ENCODE measurements at regions not wholly inside any gene's neighbourhood (a gene's known extent, or its start where the extent isn't known, plus 50 kb on each side); places are given as distances from the start of the nearest gene placed in this dataset.
"Not testable (repeated sequence)": the region's sequence is repeated elsewhere in the genome, so short reads cannot be mapped to it uniquely, and the experiment has no call there.

DNA sequence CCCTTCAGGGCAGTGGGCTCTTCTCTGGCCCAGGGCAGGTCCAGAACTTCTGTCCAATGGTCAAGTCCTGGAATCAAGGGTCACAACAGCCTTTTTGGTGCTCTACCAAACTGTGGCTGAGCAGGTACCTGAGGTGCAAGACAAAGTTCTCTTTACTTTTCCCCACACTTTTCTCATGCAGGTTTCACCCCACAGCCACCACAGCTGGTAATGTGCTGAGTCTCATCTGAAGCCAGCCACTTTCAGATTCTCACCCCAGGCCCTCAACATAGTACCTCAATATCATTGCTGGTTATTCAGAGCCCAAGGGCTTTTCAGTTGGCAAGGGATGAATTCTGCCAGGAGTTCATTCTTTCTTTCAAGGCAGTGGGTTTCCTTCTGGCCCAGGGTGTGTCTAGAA, 426.0 kb downstream of the TECRL start:
- no peak for DNase-seq (ENCODE audit: low read depth)
- H3K4me3 ChIP-seq (ENCODE audit: low read depth, low read length): no peak overlapping the region
- TF ChIP-seq CTCF (conservative IDR thresholded peaks at IDR 0.05; ENCODE audit: low read depth, low read length): no peak

DNA sequence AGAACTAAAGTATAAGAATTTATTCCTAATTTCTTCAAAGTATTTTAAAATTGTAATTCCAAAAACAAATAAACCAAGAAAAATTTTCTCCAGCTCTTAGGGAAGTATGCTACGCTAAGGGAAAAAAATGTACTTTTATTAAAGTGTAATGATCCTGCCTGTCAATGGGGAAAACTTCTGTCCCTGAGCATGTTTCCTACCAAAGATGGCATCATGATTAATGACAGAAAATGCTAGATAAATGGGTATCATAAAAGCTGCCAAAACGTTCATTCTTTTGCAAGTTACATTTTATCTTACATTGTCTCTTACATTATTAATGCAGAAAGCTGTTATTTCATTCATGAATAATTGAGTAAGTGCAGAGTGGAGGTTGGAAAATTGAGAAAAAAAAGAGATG, 443.4 kb downstream of the TECRL start:
- no peak overlapping the region for H3K4me3 ChIP-seq (ENCODE audit: low read depth, low read length)
- no peak for DNase-seq (ENCODE audit: low read depth)
- no peak for TF ChIP-seq CTCF (conservative IDR thresholded peaks at IDR 0.05; ENCODE audit: low read depth, low read length)

DNA sequence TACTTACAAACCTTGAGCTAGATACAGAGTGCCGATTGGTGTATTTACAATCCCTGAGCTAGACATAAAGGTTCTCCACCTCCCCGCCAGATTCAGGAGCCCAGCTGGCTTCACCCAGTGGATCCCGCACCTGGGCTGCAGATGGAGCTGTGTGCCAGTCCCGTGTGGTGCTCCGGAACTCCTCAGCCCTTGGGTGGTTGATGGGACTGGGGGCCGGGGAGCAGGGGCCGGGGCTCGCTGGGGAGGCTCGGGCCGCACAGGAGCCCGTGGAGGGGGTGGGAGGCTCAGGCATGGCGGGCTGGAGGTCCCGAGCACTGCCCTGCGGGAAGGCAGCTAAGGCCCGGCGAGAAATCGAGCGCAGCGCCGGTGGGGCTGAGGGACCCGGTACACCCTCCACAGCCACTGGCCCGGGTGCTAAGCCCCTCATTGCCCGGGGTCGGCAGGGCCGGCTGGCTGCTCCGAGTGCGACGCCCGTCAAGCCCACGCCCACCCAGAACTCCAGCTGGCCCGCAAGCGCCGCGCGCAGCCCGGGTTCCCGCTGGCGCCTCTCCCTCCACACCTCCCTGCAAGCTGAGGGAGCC, 466.5 kb downstream of the TECRL start:
- DNase-seq (ENCODE audit: low read depth); H3K4me3 ChIP-seq (ENCODE audit: low read depth, low read length): not testable (repeated sequence)

- TF ChIP-seq CTCF (conservative IDR thresholded peaks at IDR 0.05; ENCODE audit: low read depth, low read length): no peak
- DNase-seq (ENCODE audit: low read depth): peak; percentile 3
- no peak overlapping the region for H3K4me3 ChIP-seq (ENCODE audit: low read depth, low read length)
Observed at GRCh38 chr4:63937961-63938360, 471.3 kb downstream of the TECRL start.

GRCh38 chr4:63922146-63922545, 487.1 kb downstream of the TECRL start:
- no peak for DNase-seq (ENCODE audit: low read depth)
- no peak overlapping the region for H3K4me3 ChIP-seq (ENCODE audit: low read depth, low read length)
- TF ChIP-seq CTCF (conservative IDR thresholded peaks at IDR 0.05; ENCODE audit: low read depth, low read length): no peak

DNA sequence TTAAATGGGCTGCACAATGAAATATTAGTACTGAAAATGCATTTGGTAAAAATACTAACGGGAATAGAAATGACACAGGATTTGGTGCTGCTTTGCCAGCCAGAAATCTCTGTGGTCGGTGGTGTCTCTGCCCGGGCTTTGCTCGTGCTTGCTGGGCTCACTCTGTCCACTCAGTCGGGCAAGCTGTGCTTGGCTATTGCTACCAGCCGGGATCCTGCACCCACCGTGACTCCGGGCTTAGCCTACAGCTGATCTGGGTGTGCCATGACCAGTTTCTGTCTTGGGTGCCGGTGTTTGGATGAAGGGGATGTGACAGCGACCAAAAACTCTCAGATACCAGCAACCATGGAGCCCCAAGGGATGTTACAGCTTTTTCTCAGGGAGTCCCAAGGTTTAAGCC, 487.7 kb downstream of the TECRL start:
- TF ChIP-seq CTCF (conservative IDR thresholded peaks at IDR 0.05; ENCODE audit: low read depth, low read length): no peak
- DNase-seq (ENCODE audit: low read depth): no peak
- no peak overlapping the region for H3K4me3 ChIP-seq (ENCODE audit: low read depth, low read length)

GRCh38 chr4:63919636-63920365, 489.4 kb downstream of the TECRL start:
- TF ChIP-seq CTCF (conservative IDR thresholded peaks at IDR 0.05; ENCODE audit: low read depth, low read length): no peak
- no peak overlapping the region for H3K4me3 ChIP-seq (ENCODE audit: low read depth, low read length)
- no peak for DNase-seq (ENCODE audit: low read depth)

Measured in choroid plexus epithelial cell (primary cell).